ENCODE measurements at regions not wholly inside any gene's neighbourhood (a gene's known extent, or its start where the extent isn't known, plus 50 kb on each side); places are given as distances from the start of the nearest gene placed in this dataset.

DNA sequence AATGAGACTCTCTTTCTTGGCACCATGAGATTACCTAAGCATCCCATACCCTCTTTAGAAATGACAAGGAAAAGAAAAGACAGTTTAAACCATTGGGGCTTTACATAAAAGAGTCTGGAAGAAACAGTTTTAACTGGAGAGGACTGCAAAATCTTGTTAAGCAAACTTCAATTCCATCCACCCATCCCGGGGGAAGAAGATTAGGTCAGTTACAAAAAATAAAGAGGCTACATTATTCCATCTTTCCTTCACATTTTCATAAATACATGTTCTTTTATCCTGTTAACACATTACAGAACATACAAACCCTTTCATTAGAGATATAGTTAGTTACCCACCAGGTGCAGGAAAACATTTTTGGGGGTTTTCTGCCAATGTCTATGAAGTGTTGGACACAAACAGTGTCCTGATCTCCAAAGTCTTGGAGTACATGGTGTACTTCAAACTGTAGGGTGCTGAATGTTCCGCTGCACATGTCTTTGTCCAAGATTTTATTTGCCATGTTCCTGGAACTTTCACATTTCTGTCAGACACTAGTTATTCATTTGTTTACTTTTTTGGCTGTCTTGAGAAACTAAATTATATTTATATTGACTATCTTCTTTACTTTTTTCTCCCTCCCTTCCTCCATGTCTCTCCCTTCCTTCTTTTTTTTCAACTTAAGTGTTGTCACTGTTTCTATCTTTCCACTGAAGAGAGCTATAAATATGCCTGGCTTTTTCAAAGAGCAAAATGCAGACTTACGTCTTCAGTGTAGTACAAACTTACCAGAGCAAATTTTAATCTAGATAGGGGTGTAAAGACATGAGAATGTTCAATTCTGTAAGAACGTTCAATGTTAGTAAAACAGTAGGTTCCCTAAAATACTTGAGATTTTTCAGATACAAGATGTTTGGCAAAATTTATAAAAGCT, 410.9 kb upstream of the PRR16 start:
- ChIA-PET POLR2A (no interaction called here), CTCF (no interaction called here)
- no peak overlapping the region for H3K4me3 ChIP-seq (ENCODE audit: low read depth, low read length)
- H3K27ac ChIP-seq (ENCODE audit: extremely low read depth, low read depth, low read length), result no peak overlapping the region
- H3K36me3 ChIP-seq (ENCODE audit: control insufficient read depth in 2 of 2, insufficient read depth in 1 of 2, low read length in 2 of 2), result no peaks in the 10 kb centered on the region
- H3K4me1 ChIP-seq (ENCODE audit: control insufficient read depth, insufficient read depth, low read length), result no peaks in the 10 kb centered on the region
- TF ChIP-seq GLIS1 (tag by site-specific recombination; IDR thresholded peaks at IDR 0.05), result no peak
- no peak for TF ChIP-seq ZNF423 (tag by site-specific recombination; IDR thresholded peaks at IDR 0.05)
- TF ChIP-seq, protein P1, sequence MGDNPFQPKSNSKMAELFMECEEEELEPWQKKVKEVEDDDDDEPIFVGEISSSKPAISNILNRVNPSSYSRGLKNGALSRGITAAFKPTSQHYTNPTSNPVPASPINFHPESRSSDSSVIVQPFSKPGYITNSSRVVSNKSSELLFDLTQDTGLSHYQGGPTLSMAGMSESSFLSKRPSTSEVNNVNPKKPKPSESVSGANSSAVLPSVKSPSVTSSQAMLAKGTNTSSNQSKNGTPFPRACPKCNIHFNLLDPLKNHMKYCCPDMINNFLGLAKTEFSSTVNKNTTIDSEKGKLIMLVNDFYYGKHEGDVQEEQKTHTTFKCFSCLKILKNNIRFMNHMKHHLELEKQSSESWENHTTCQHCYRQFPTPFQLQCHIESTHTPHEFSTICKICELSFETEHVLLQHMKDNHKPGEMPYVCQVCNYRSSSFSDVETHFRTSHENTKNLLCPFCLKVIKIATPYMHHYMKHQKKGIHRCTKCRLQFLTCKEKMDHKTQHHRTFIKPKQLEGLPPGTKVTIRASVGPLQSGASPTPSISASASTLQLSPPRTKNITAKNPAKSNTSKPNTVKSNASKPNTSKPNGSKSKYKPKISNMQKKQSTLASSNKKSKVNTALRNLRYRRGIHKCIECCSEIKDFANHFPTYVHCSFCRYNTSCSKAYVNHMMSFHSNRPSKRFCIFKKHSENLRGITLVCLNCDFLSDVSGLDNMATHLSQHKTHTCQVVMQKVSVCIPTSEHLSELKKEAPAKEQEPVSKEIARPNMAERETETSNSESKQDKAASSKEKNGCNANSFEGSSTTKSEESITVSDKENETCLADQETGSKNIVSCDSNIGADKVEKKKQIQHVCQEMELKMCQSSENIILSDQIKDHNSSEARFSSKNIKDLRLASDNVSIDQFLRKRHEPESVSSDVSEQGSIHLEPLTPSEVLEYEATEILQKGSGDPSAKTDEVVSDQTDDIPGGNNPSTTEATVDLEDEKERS (tag by site-specific recombination; IDR thresholded peaks at IDR 0.05), result no peak
- TF ChIP-seq ZIC2 (tag by site-specific recombination; IDR thresholded peaks at IDR 0.05), result no peak
- no peak for TF ChIP-seq ZNF138 (tag by site-specific recombination; IDR thresholded peaks at IDR 0.05; ENCODE audit: borderline replicate concordance)
- no peak for TF ChIP-seq ZNF670 (tag by site-specific recombination; IDR thresholded peaks at IDR 0.05; ENCODE audit: low read depth)
- TF ChIP-seq, protein P2, sequence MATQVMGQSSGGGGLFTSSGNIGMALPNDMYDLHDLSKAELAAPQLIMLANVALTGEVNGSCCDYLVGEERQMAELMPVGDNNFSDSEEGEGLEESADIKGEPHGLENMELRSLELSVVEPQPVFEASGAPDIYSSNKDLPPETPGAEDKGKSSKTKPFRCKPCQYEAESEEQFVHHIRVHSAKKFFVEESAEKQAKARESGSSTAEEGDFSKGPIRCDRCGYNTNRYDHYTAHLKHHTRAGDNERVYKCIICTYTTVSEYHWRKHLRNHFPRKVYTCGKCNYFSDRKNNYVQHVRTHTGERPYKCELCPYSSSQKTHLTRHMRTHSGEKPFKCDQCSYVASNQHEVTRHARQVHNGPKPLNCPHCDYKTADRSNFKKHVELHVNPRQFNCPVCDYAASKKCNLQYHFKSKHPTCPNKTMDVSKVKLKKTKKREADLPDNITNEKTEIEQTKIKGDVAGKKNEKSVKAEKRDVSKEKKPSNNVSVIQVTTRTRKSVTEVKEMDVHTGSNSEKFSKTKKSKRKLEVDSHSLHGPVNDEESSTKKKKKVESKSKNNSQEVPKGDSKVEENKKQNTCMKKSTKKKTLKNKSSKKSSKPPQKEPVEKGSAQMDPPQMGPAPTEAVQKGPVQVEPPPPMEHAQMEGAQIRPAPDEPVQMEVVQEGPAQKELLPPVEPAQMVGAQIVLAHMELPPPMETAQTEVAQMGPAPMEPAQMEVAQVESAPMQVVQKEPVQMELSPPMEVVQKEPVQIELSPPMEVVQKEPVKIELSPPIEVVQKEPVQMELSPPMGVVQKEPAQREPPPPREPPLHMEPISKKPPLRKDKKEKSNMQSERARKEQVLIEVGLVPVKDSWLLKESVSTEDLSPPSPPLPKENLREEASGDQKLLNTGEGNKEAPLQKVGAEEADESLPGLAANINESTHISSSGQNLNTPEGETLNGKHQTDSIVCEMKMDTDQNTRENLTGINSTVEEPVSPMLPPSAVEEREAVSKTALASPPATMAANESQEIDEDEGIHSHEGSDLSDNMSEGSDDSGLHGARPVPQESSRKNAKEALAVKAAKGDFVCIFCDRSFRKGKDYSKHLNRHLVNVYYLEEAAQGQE (tag by site-specific recombination; IDR thresholded peaks at IDR 0.05), result no peak
- no peak for TF ChIP-seq ZNF548 (tag by site-specific recombination; IDR thresholded peaks at IDR 0.05)
- TF ChIP-seq ZNF473 (tag by site-specific recombination; IDR thresholded peaks at IDR 0.05), result no peak
- H3K9me3 ChIP-seq (ENCODE audit: control insufficient read depth, insufficient read depth, low read depth, low read length), result no peaks in the 10 kb centered on the region

DNA sequence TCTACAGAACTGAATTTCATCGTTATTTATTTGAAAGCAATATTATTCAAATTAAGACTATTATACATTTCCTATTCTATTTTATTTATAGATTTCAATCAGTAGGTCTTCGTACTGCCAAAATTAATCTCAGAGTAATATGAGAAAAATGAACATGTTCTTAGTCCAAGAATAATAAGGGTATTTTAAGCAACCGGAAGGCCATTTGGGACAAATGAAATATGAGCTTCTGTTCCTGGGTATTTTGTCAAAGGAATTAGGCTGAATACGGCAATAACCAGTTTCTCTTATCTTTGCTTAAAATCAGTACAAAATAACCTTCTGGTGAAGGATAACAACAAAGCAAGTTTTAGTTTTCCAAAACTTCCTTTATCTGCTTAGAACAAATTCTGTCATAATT, 410.3 kb upstream of the PRR16 start:
- H3K4me1 ChIP-seq (ENCODE audit: control insufficient read depth, insufficient read depth, low read length), result no peaks in the 10 kb centered on the region
- TF ChIP-seq ZBTB20 (tag by site-specific recombination; IDR thresholded peaks at IDR 0.05), result no peak
- no peak for TF ChIP-seq ZNF791 (tag by site-specific recombination; IDR thresholded peaks at IDR 0.05)
- no peak for TF ChIP-seq ZNF433 (tag by site-specific recombination; IDR thresholded peaks at IDR 0.05; ENCODE audit: low read depth)
- TF ChIP-seq ZNF404 (tag by site-specific recombination; IDR thresholded peaks at IDR 0.05), result no peak
- no peak for TF ChIP-seq KLF8 (tag by site-specific recombination; IDR thresholded peaks at IDR 0.05)
- no peak for TF ChIP-seq ZNF114 (tag by site-specific recombination; IDR thresholded peaks at IDR 0.05)
- H3K4me3 ChIP-seq (ENCODE audit: low read depth, low read length), result no peak overlapping the region
- H3K27ac ChIP-seq (ENCODE audit: extremely low read depth, low read depth, low read length), result no peak overlapping the region
- ChIA-PET POLR2A (no interaction called here), CTCF (interaction anchor here (1.1 kb wide), 1 partner anchor 28 kb away, joined by 3 read pairs; no protein-coding TSS in a partner anchor)
- no peaks in the 10 kb centered on the region for H3K9me3 ChIP-seq (ENCODE audit: control insufficient read depth, insufficient read depth, low read depth, low read length)
- no peaks in the 10 kb centered on the region for H3K36me3 ChIP-seq (ENCODE audit: control insufficient read depth in 2 of 2, insufficient read depth in 1 of 2, low read length in 2 of 2)

DNA sequence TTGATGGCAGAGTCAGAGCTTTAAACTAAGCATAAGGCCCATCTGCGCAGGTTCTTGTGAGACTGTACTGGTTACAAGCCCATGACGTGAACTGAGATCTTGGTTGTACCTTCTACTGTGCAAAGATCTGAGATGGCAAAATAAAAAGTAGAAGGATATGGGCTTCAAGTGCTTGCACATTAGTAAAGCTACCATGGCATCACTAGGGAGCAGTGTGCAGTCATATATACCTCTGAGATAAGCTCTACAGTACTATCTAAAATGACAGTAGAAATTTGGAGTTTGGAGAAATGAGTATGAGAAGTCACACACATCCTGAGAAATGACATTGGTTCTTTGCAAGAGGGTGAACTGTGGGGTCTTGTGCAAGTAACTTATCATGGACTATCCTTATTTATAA, 408.2 kb upstream of the PRR16 start:
- ChIA-PET CTCF (interaction anchor here (0.6 kb wide), 2 partner anchors 10 to 599 kb away, joined by 3 read pairs; no protein-coding TSS in a partner anchor), POLR2A (no interaction called here)
- H3K36me3 ChIP-seq (ENCODE audit: control insufficient read depth in 2 of 2, insufficient read depth in 1 of 2, low read length in 2 of 2), result no peaks in the 10 kb centered on the region
- no peaks in the 10 kb centered on the region for H3K4me1 ChIP-seq (ENCODE audit: control insufficient read depth, insufficient read depth, low read length)
- no peaks in the 10 kb centered on the region for H3K9me3 ChIP-seq (ENCODE audit: control insufficient read depth, insufficient read depth, low read depth, low read length)
- H3K27ac ChIP-seq (ENCODE audit: extremely low read depth, low read depth, low read length), result no peak overlapping the region
- H3K4me3 ChIP-seq (ENCODE audit: low read depth, low read length), result no peak overlapping the region
- TF ChIP-seq, protein P3, sequence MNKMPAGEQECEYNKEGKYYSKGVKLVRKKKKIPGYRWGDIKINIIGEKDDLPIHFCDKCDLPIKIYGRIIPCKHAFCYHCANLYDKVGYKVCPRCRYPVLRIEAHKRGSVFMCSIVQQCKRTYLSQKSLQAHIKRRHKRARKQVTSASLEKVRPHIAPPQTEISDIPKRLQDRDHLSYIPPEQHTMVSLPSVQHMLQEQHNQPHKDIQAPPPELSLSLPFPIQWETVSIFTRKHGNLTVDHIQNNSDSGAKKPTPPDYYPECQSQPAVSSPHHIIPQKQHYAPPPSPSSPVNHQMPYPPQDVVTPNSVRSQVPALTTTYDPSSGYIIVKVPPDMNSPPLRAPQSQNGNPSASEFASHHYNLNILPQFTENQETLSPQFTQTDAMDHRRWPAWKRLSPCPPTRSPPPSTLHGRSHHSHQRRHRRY (tag by site-specific recombination; IDR thresholded peaks at IDR 0.05), result no peak
- no peak for TF ChIP-seq ZNF140 (tag by site-specific recombination; IDR thresholded peaks at IDR 0.05)
- no peak for TF ChIP-seq HOXD13 (CRISPR knock-in tag; IDR thresholded peaks at IDR 0.05; ENCODE audit: borderline replicate concordance)
- no peak for TF ChIP-seq ZNF654 (tag by site-specific recombination; IDR thresholded peaks at IDR 0.05; ENCODE audit: low read depth)
- TF ChIP-seq, protein P4, sequence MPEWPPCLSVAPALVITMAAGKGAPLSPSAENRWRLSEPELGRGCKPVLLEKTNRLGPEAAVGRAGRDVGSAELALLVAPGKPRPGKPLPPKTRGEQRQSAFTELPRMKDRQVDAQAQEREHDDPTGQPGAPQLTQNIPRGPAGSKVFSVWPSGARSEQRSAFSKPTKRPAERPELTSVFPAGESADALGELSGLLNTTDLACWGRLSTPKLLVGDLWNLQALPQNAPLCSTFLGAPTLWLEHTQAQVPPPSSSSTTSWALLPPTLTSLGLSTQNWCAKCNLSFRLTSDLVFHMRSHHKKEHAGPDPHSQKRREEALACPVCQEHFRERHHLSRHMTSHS (tag by site-specific recombination; IDR thresholded peaks at IDR 0.05), result no peak
- no peak for TF ChIP-seq ZNF423 (tag by site-specific recombination; IDR thresholded peaks at IDR 0.05)
- TF ChIP-seq ZNF558 (tag by site-specific recombination; IDR thresholded peaks at IDR 0.05), result no peak
- TF ChIP-seq TCF7L2 (IDR thresholded peaks at IDR 0.05; ENCODE audit: borderline replicate concordance, low read depth, low read length), result no peak

All from HEK293 (cell line).